GM23338 (cell line): ENCODE measurements at regions not wholly inside any gene's neighbourhood (a gene's known extent, or its start where the extent isn't known, plus 50 kb on each side); places are given as distances from the start of the nearest gene placed in this dataset.

Source experiments
- ATAC-seq: fragments of 200-7000 bp; cut with Tn5 transposase; 3 replicates; pipeline ENCODE4 v1.9.1; 2020
- DNase-seq: peaks from one replicate; pipeline ENCODE4 v3.0.0-alpha.2; 2015; ENCODE audit warnings: low spot score
- H2AFZ ChIP-seq: fragments of 200-600 bp; sonication (generic); 2 replicates; pipeline ENCODE4 v1.8.0; 2016; ENCODE audit warnings: antibody characterized with exemption, mild to moderate bottlenecking, moderate library complexity
- H3F3A ChIP-seq: fragments of 200-600 bp; sonication (generic); replicated peaks from 2 replicates; pipeline ENCODE4 v1.8.0; 2017; ENCODE audit warnings: antibody characterized with exemption, mixed run types, low read depth
- H3K27ac ChIP-seq: fragments of 200-600 bp; sonication (generic); 2 replicates; pipeline ENCODE4 v1.6.1; 2016; ENCODE audit warnings: low read depth
- H3K27me3 ChIP-seq: fragments of 200-600 bp; sonication (generic); 2 replicates; pipeline ENCODE4 v1.8.0; 2016; ENCODE audit warnings: mild to moderate bottlenecking, mixed run types, moderate library complexity; ENCODE audit not compliant: insufficient read depth
- H3K36me3 ChIP-seq: fragments of 200-600 bp; sonication (generic); 2 replicates; pipeline ENCODE4 v1.8.0; 2016; ENCODE audit warnings: mild to moderate bottlenecking; ENCODE audit not compliant: insufficient read depth
- H3K4me1 ChIP-seq: fragments of 200-600 bp; sonication (generic); 2 replicates; pipeline ENCODE4 v1.8.0; 2016; ENCODE audit warnings: mild to moderate bottlenecking, moderate library complexity; ENCODE audit not compliant: insufficient read depth
- H3K4me2 ChIP-seq: fragments of 200-600 bp; sonication (generic); 2 replicates; pipeline ENCODE4 v1.7.1; 2017; ENCODE audit warnings: mixed run types
- H3K4me3 ChIP-seq: fragments of 200-600 bp; sonication (generic); 2 replicates; pipeline ENCODE4 v1.6.1; 2016; ENCODE audit warnings: mixed run types
- H3K79me2 ChIP-seq: fragments of 200-600 bp; sonication (generic); replicated peaks from 2 replicates; pipeline ENCODE4 v1.8.0; 2017; ENCODE audit warnings: mild to moderate bottlenecking; ENCODE audit not compliant: insufficient read depth
- H3K9me2 ChIP-seq: fragments of 200-600 bp; sonication (generic); 2 replicates; pipeline ENCODE4 v1.8.0; 2017; ENCODE audit not compliant: insufficient read depth
- H4K20me1 ChIP-seq: fragments of 200-600 bp; sonication (generic); replicated peaks from 2 replicates; pipeline ENCODE4 v1.8.0; 2017; ENCODE audit warnings: mild to moderate bottlenecking; ENCODE audit not compliant: insufficient read depth
- H3K27ac Mint-ChIP-seq: 2 replicates; pipeline ENCODE4 v1.8.0; 2020; ENCODE audit warnings: inconsistent platforms, mild to moderate bottlenecking, moderate library complexity, mixed read lengths
- H3K27me3 Mint-ChIP-seq: 3 replicates; pipeline ENCODE4 v1.8.0; 2022; ENCODE audit warnings: low read depth, mild to moderate bottlenecking, moderate library complexity, mixed read lengths, inconsistent platforms; ENCODE audit not compliant: insufficient read depth, poor library complexity
- H3K36me3 Mint-ChIP-seq: 3 replicates; pipeline ENCODE4 v1.8.0; 2021; ENCODE audit warnings: low read depth, mild to moderate bottlenecking, inconsistent platforms, moderate library complexity, mixed read lengths
- H3K4me1 Mint-ChIP-seq: 3 replicates; pipeline ENCODE4 v1.8.0; 2020; ENCODE audit warnings: mild to moderate bottlenecking, inconsistent platforms, mixed read lengths
- H3K4me3 Mint-ChIP-seq: 3 replicates; pipeline ENCODE4 v1.8.0; 2021; ENCODE audit warnings: moderate library complexity, mild to moderate bottlenecking, inconsistent platforms, mixed read lengths
- H3K9me3 Mint-ChIP-seq: 3 replicates; pipeline ENCODE4 v1.8.0; 2020; ENCODE audit warnings: moderate library complexity, mild to moderate bottlenecking, inconsistent platforms, mixed read lengths
- CREB1 ChIP-seq: fragments of 250-450 bp; sonication (Bioruptor Pico); IDR thresholded peaks from 2 replicates; pipeline ENCODE4 v1.5.0; 2020; ENCODE audit warnings: low read depth, mild to moderate bottlenecking, moderate library complexity
- CTCF ChIP-seq, 2 experiments: fragments of 200-600 bp in 1 of 2; sonication (generic) in 1 of 2; conservative IDR thresholded peaks; 2 replicates each; pipeline versions ENCODE4 v1.5.1 to v1.6.1; 2016 to 2017; ENCODE audit warnings: antibody characterized with exemption in 2 of 2, low read depth in 2 of 2, mild to moderate bottlenecking in 2 of 2, moderate library complexity in 1 of 2
- ETS1 ChIP-seq: IDR thresholded peaks from 2 replicates; pipeline ENCODE4 v1.6.1; 2016; ENCODE audit warnings: antibody characterized with exemption
- EZH2 ChIP-seq: fragments of 200-600 bp; sonication (generic); IDR thresholded peaks from one replicate; pipeline ENCODE4 v1.8.0; 2017; ENCODE audit warnings: antibody characterized with exemption, mild to moderate bottlenecking, low read depth; ENCODE audit not compliant: unreplicated experiment
- EZH2phosphoT487 ChIP-seq: fragments of 200-600 bp; sonication (generic); IDR thresholded peaks from one replicate; pipeline ENCODE4 v1.8.1; 2018; ENCODE audit warnings: antibody characterized with exemption; ENCODE audit not compliant: unreplicated experiment
- JUNB ChIP-seq: IDR thresholded peaks from one replicate; pipeline ENCODE4 v1.6.1; 2016; ENCODE audit warnings: antibody characterized with exemption; ENCODE audit not compliant: unreplicated experiment
- NANOG ChIP-seq: IDR thresholded peaks from 2 replicates; pipeline ENCODE4 v1.6.1; 2016; ENCODE audit warnings: antibody characterized with exemption, borderline replicate concordance
- POLR2AphosphoS5 ChIP-seq: IDR thresholded peaks from 2 replicates; pipeline ENCODE4 v1.6.1; 2016; ENCODE audit warnings: antibody characterized with exemption, low read depth
- REST ChIP-seq: IDR thresholded peaks from one replicate; pipeline ENCODE4 v1.6.1; 2018; ENCODE audit warnings: antibody characterized with exemption; ENCODE audit not compliant: unreplicated experiment
- STAT1 ChIP-seq: IDR thresholded peaks from one replicate; pipeline ENCODE4 v1.6.1; 2016; ENCODE audit warnings: antibody characterized with exemption; ENCODE audit not compliant: unreplicated experiment
- ZNF114 ChIP-seq: fragments of 250-450 bp; sonication (Bioruptor Pico); IDR thresholded peaks from 2 replicates; pipeline ENCODE4 v1.5.0; 2020; ENCODE audit warnings: mild to moderate bottlenecking, moderate library complexity
- ZNF331 ChIP-seq: fragments of 250-450 bp; sonication (Bioruptor Pico); IDR thresholded peaks from 2 replicates; pipeline ENCODE4 v1.5.0; 2020; ENCODE audit warnings: low read depth, mild to moderate bottlenecking, moderate library complexity
- ZNF462 ChIP-seq: fragments of 250-450 bp; sonication (Bioruptor Pico); IDR thresholded peaks from 2 replicates; pipeline ENCODE4 v1.5.0; 2020; ENCODE audit warnings: mild to moderate bottlenecking, moderate library complexity

- Histone ChIP-seq H3K9me2 (peaks cover 19% of the 10 kb centered on the region; the same call in 1 of the 2 replicates), H4K20me1 (no peaks in the 10 kb centered on the region), H3K27me3 (peaks cover 2% of the 10 kb centered on the region; the same call in 1 of the 2 replicates), H3F3A (no peaks in the 10 kb centered on the region), H3K4me3 (no peak overlapping the region), H3K79me2 (no peaks in the 10 kb centered on the region), H3K4me1 (no peaks in the 10 kb centered on the region), H2AFZ (no peak overlapping the region), H3K27ac (no peak overlapping the region), H3K4me2 (no peak overlapping the region), H3K36me3 (no peaks in the 10 kb centered on the region)
- Mint-ChIP-seq H3K27me3 (peaks cover 2% of the 10 kb centered on the region), H3K36me3 (no peaks in the 10 kb centered on the region), H3K27ac (no peak overlapping the region), H3K9me3 (peaks cover 2% of the 10 kb centered on the region; the same call in 2 of the 3 replicates), H3K4me3 (no peak overlapping the region), H3K4me1 (peaks cover 6% of the 10 kb centered on the region; the same call in 2 of the 3 replicates)
- ATAC-seq (no peak), DNase-seq (no peak)
- TF ChIP-seq REST (no peak), EZH2phosphoT487 (no peak), JUNB (no peak), ETS1 (no peak), STAT1 (no peak), CTCF (conservative IDR thresholded peaks at IDR 0.05; ENCODE audit: low read depth in 2 of 2) (no peak), POLR2AphosphoS5 (no peak), ZNF331 (CRISPR knock-in tag) (no peak), NANOG (no peak), CREB1 (CRISPR knock-in tag) (no peak), EZH2 (no peak), ZNF462 (CRISPR knock-in tag) (no peak), ZNF114 (no peak)
These were observed 786.9 kb downstream of the EPHA4 start for GRCh38 chr2:220785178-220785577.
